GM23338 (cell line): ENCODE measurements at regions not wholly inside any gene's neighbourhood (a gene's known extent, or its start where the extent isn't known, plus 50 kb on each side); places are given as distances from the start of the nearest gene placed in this dataset.

ENCODE experiments used
- ATAC-seq: fragments of 200-7000 bp; cut with Tn5 transposase; 3 replicates; pipeline ENCODE4 v1.9.1; 2020
- DNase-seq: peaks from one replicate; pipeline ENCODE4 v3.0.0-alpha.2; 2015; ENCODE audit warnings: low spot score
- H2AFZ ChIP-seq: fragments of 200-600 bp; sonication (generic); 2 replicates; pipeline ENCODE4 v1.8.0; 2016; ENCODE audit warnings: antibody characterized with exemption, mild to moderate bottlenecking, moderate library complexity
- H3F3A ChIP-seq: fragments of 200-600 bp; sonication (generic); replicated peaks from 2 replicates; pipeline ENCODE4 v1.8.0; 2017; ENCODE audit warnings: antibody characterized with exemption, mixed run types, low read depth
- H3K27ac ChIP-seq: fragments of 200-600 bp; sonication (generic); 2 replicates; pipeline ENCODE4 v1.6.1; 2016; ENCODE audit warnings: low read depth
- H3K27me3 ChIP-seq: fragments of 200-600 bp; sonication (generic); 2 replicates; pipeline ENCODE4 v1.8.0; 2016; ENCODE audit warnings: mild to moderate bottlenecking, mixed run types, moderate library complexity; ENCODE audit not compliant: insufficient read depth
- H3K36me3 ChIP-seq: fragments of 200-600 bp; sonication (generic); 2 replicates; pipeline ENCODE4 v1.8.0; 2016; ENCODE audit warnings: mild to moderate bottlenecking; ENCODE audit not compliant: insufficient read depth
- H3K4me1 ChIP-seq: fragments of 200-600 bp; sonication (generic); 2 replicates; pipeline ENCODE4 v1.8.0; 2016; ENCODE audit warnings: mild to moderate bottlenecking, moderate library complexity; ENCODE audit not compliant: insufficient read depth
- H3K4me2 ChIP-seq: fragments of 200-600 bp; sonication (generic); 2 replicates; pipeline ENCODE4 v1.7.1; 2017; ENCODE audit warnings: mixed run types
- H3K4me3 ChIP-seq: fragments of 200-600 bp; sonication (generic); 2 replicates; pipeline ENCODE4 v1.6.1; 2016; ENCODE audit warnings: mixed run types
- H3K79me2 ChIP-seq: fragments of 200-600 bp; sonication (generic); replicated peaks from 2 replicates; pipeline ENCODE4 v1.8.0; 2017; ENCODE audit warnings: mild to moderate bottlenecking; ENCODE audit not compliant: insufficient read depth
- H3K9me2 ChIP-seq: fragments of 200-600 bp; sonication (generic); 2 replicates; pipeline ENCODE4 v1.8.0; 2017; ENCODE audit not compliant: insufficient read depth
- H4K20me1 ChIP-seq: fragments of 200-600 bp; sonication (generic); replicated peaks from 2 replicates; pipeline ENCODE4 v1.8.0; 2017; ENCODE audit warnings: mild to moderate bottlenecking; ENCODE audit not compliant: insufficient read depth
- H3K27ac Mint-ChIP-seq: 2 replicates; pipeline ENCODE4 v1.8.0; 2020; ENCODE audit warnings: inconsistent platforms, mild to moderate bottlenecking, moderate library complexity, mixed read lengths
- H3K27me3 Mint-ChIP-seq: 3 replicates; pipeline ENCODE4 v1.8.0; 2022; ENCODE audit warnings: low read depth, mild to moderate bottlenecking, moderate library complexity, mixed read lengths, inconsistent platforms; ENCODE audit not compliant: insufficient read depth, poor library complexity
- H3K36me3 Mint-ChIP-seq: 3 replicates; pipeline ENCODE4 v1.8.0; 2021; ENCODE audit warnings: low read depth, mild to moderate bottlenecking, inconsistent platforms, moderate library complexity, mixed read lengths
- H3K4me1 Mint-ChIP-seq: 3 replicates; pipeline ENCODE4 v1.8.0; 2020; ENCODE audit warnings: mild to moderate bottlenecking, inconsistent platforms, mixed read lengths
- H3K4me3 Mint-ChIP-seq: 3 replicates; pipeline ENCODE4 v1.8.0; 2021; ENCODE audit warnings: moderate library complexity, mild to moderate bottlenecking, inconsistent platforms, mixed read lengths
- H3K9me3 Mint-ChIP-seq: 3 replicates; pipeline ENCODE4 v1.8.0; 2020; ENCODE audit warnings: moderate library complexity, mild to moderate bottlenecking, inconsistent platforms, mixed read lengths
- CREB1 ChIP-seq: fragments of 250-450 bp; sonication (Bioruptor Pico); IDR thresholded peaks from 2 replicates; pipeline ENCODE4 v1.5.0; 2020; ENCODE audit warnings: low read depth, mild to moderate bottlenecking, moderate library complexity
- CTCF ChIP-seq, 2 experiments: fragments of 200-600 bp in 1 of 2; sonication (generic) in 1 of 2; conservative IDR thresholded peaks; 2 replicates each; pipeline versions ENCODE4 v1.5.1 to v1.6.1; 2016 to 2017; ENCODE audit warnings: antibody characterized with exemption in 2 of 2, low read depth in 2 of 2, mild to moderate bottlenecking in 2 of 2, moderate library complexity in 1 of 2
- ETS1 ChIP-seq: IDR thresholded peaks from 2 replicates; pipeline ENCODE4 v1.6.1; 2016; ENCODE audit warnings: antibody characterized with exemption
- EZH2 ChIP-seq: fragments of 200-600 bp; sonication (generic); IDR thresholded peaks from one replicate; pipeline ENCODE4 v1.8.0; 2017; ENCODE audit warnings: antibody characterized with exemption, mild to moderate bottlenecking, low read depth; ENCODE audit not compliant: unreplicated experiment
- EZH2phosphoT487 ChIP-seq: fragments of 200-600 bp; sonication (generic); IDR thresholded peaks from one replicate; pipeline ENCODE4 v1.8.1; 2018; ENCODE audit warnings: antibody characterized with exemption; ENCODE audit not compliant: unreplicated experiment
- JUNB ChIP-seq: IDR thresholded peaks from one replicate; pipeline ENCODE4 v1.6.1; 2016; ENCODE audit warnings: antibody characterized with exemption; ENCODE audit not compliant: unreplicated experiment
- NANOG ChIP-seq: IDR thresholded peaks from 2 replicates; pipeline ENCODE4 v1.6.1; 2016; ENCODE audit warnings: antibody characterized with exemption, borderline replicate concordance
- POLR2AphosphoS5 ChIP-seq: IDR thresholded peaks from 2 replicates; pipeline ENCODE4 v1.6.1; 2016; ENCODE audit warnings: antibody characterized with exemption, low read depth
- REST ChIP-seq: IDR thresholded peaks from one replicate; pipeline ENCODE4 v1.6.1; 2018; ENCODE audit warnings: antibody characterized with exemption; ENCODE audit not compliant: unreplicated experiment
- STAT1 ChIP-seq: IDR thresholded peaks from one replicate; pipeline ENCODE4 v1.6.1; 2016; ENCODE audit warnings: antibody characterized with exemption; ENCODE audit not compliant: unreplicated experiment
- ZNF114 ChIP-seq: fragments of 250-450 bp; sonication (Bioruptor Pico); IDR thresholded peaks from 2 replicates; pipeline ENCODE4 v1.5.0; 2020; ENCODE audit warnings: mild to moderate bottlenecking, moderate library complexity
- ZNF331 ChIP-seq: fragments of 250-450 bp; sonication (Bioruptor Pico); IDR thresholded peaks from 2 replicates; pipeline ENCODE4 v1.5.0; 2020; ENCODE audit warnings: low read depth, mild to moderate bottlenecking, moderate library complexity
- ZNF462 ChIP-seq: fragments of 250-450 bp; sonication (Bioruptor Pico); IDR thresholded peaks from 2 replicates; pipeline ENCODE4 v1.5.0; 2020; ENCODE audit warnings: mild to moderate bottlenecking, moderate library complexity

DNA sequence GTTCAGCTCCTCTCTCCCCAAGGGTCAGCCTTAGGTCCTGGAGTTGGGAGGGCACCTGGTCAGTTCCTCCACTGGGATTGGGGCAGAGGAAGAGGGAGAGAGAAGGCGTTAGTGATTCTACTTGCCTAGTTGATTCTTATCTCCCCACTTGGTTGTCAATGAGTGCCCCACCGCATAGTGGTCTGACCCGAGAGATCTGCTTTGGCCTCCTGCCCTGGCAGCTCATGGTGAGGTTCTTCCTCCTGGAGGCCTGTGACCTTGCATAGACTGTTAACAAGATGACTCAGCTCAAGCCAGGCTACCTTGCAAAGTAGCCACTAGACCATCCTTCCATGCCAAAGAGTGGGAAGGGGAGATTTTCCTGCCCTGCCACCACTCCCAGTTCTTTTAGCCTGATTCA is 160.6 kb downstream of the TMEM200A start:
- Mint-ChIP-seq H3K4me3 (no peak overlapping the region), H3K27me3 (no peaks in the 10 kb centered on the region), H3K4me1 (peaks cover 5% of the 10 kb centered on the region; the same call in 1 of the 3 replicates), H3K36me3 (no peaks in the 10 kb centered on the region), H3K27ac (no peak overlapping the region), H3K9me3 (no peaks in the 10 kb centered on the region; the same call in 2 of the 3 replicates)
- Histone ChIP-seq H3F3A (no peaks in the 10 kb centered on the region), H3K27me3 (no peaks in the 10 kb centered on the region), H3K27ac (no peak overlapping the region), H2AFZ (0 out of 2 replicates have a peak overlapping the region, but pooled peaks have one; percentile 20), H3K9me2 (no peaks in the 10 kb centered on the region), H3K4me3 (no peak overlapping the region), H3K36me3 (no peaks in the 10 kb centered on the region), H3K79me2 (no peaks in the 10 kb centered on the region), H4K20me1 (no peaks in the 10 kb centered on the region), H3K4me2 (no peak overlapping the region), H3K4me1 (no peaks in the 10 kb centered on the region)
- no peak for ATAC-seq
- DNase-seq, result no peak
- TF ChIP-seq ETS1 (no peak), ZNF462 (CRISPR knock-in tag) (no peak), JUNB (no peak), EZH2phosphoT487 (no peak), POLR2AphosphoS5 (no peak), STAT1 (no peak), NANOG (no peak), REST (no peak), CTCF (conservative IDR thresholded peaks at IDR 0.05; ENCODE audit: low read depth in 2 of 2) (no peak), ZNF114 (CRISPR knock-in tag) (no peak), CREB1 (CRISPR knock-in tag) (no peak), ZNF331 (no peak), EZH2 (no peak)
